Naive thymus-derived CD8-positive, alpha-beta T cell (primary cell): ENCODE measurements at regions not wholly inside any gene's neighbourhood (a gene's known extent, or its start where the extent isn't known, plus 50 kb on each side); places are given as distances from the start of the nearest gene placed in this dataset.

ENCODE experiments used
- ATAC-seq, 2 donors: fragments of 150-1000 bp; cut with Tn5 transposase in 1 of 2; sonication (Bioruptor Pico), chemical (Tn5 transposase) in 1 of 2; 1 replicate in 1 of 2; 2 replicates in 1 of 2; pipeline ENCODE4 v1.10.0; 2021; ENCODE audit warnings: mild to moderate bottlenecking in 2 of 2, moderate library complexity in 2 of 2
- POLR2A ChIA-PET: fragments of 350-600 bp; sonication (Branson Sonifier 250); formaldehyde crosslinking; loops from one replicate; lab custom pipeline; 2021; ENCODE audit warnings: antibody characterized with exemption; lab: Charles Lee
- DNase-seq, 10 donors: peaks; one replicate each; pipeline versions ENCODE4 v3.0.0 to v3.0.0-alpha.2; 2020 to 2022
- H3K27ac Mint-ChIP-seq, 10 donors: one replicate each; pipeline ENCODE4 v1.8.0; 2020 to 2022; ENCODE audit warnings: mild to moderate bottlenecking in 10 of 10, mixed read lengths in 10 of 10, moderate library complexity in 4 of 10, inconsistent platforms in 1 of 10
- H3K27me3 Mint-ChIP-seq, 5 donors: one replicate each; pipeline ENCODE4 v1.8.0; 2021 to 2022; ENCODE audit warnings: mixed read lengths in 5 of 5
- H3K36me3 Mint-ChIP-seq, 3 donors: one replicate each; pipeline ENCODE4 v1.8.0; 2020 to 2022; ENCODE audit warnings: mixed read lengths in 3 of 3, mild to moderate bottlenecking in 2 of 3, inconsistent platforms in 1 of 3
- H3K4me1 Mint-ChIP-seq, 4 donors: one replicate each; pipeline ENCODE4 v1.8.0; 2021 to 2022; ENCODE audit warnings: mixed read lengths in 4 of 4
- H3K4me3 Mint-ChIP-seq, 10 donors: one replicate each; pipeline ENCODE4 v1.8.0; 2020 to 2022; ENCODE audit warnings: mild to moderate bottlenecking in 10 of 10, mixed read lengths in 10 of 10, moderate library complexity in 6 of 10, inconsistent platforms in 1 of 10
- H3K9me3 Mint-ChIP-seq, 9 donors: one replicate each; pipeline ENCODE4 v1.8.0; 2020 to 2022; ENCODE audit warnings: mixed read lengths in 9 of 9, mild to moderate bottlenecking in 3 of 9, inconsistent platforms in 1 of 9, moderate library complexity in 1 of 9

- Mint-ChIP-seq H3K4me1 (no peaks in the 10 kb centered on the region), H3K27me3 (peaks cover 5 to 16% (median 6%) of the 10 kb centered on the region in 5 donors), H3K9me3 (no peaks in the 10 kb centered on the region), H3K36me3 (no peaks in the 10 kb centered on the region), H3K4me3 (no peak overlapping the region), H3K27ac (no peak overlapping the region)
- DNase-seq = no peak
- POLR2A ChIA-PET = no interaction called here
- no peak for ATAC-seq
These were observed 58.3 kb upstream of the PDE10A start for GRCh38 chr6:165721356-165721755.

GRCh38 chr6:165718491-165718891, 55.5 kb upstream of the PDE10A start:
- no peak overlapping the region for H3K4me3 Mint-ChIP-seq
- no peaks in the 10 kb centered on the region for H3K9me3 Mint-ChIP-seq
- H3K36me3 Mint-ChIP-seq = no peaks in the 10 kb centered on the region
- ATAC-seq = no peak
- H3K27me3 Mint-ChIP-seq = peaks cover 4 to 17% (median 6%) of the 10 kb centered on the region in 5 donors
- DNase-seq = no peak
- POLR2A ChIA-PET = no interaction called here
- no peak overlapping the region for H3K27ac Mint-ChIP-seq
- no peaks in the 10 kb centered on the region for H3K4me1 Mint-ChIP-seq

- Mint-ChIP-seq H3K27ac (no peak overlapping the region), H3K4me1 (no peaks in the 10 kb centered on the region), H3K27me3 (peaks cover 4 to 19% (median 6%) of the 10 kb centered on the region in 5 donors), H3K4me3 (no peak overlapping the region), H3K36me3 (no peaks in the 10 kb centered on the region), H3K9me3 (no peaks in the 10 kb centered on the region)
- POLR2A ChIA-PET = no interaction called here
- ATAC-seq (no peak), DNase-seq (no peak)
These were observed 54.9 kb upstream of the PDE10A start for GRCh38 chr6:165717732-165718465.

DNA sequence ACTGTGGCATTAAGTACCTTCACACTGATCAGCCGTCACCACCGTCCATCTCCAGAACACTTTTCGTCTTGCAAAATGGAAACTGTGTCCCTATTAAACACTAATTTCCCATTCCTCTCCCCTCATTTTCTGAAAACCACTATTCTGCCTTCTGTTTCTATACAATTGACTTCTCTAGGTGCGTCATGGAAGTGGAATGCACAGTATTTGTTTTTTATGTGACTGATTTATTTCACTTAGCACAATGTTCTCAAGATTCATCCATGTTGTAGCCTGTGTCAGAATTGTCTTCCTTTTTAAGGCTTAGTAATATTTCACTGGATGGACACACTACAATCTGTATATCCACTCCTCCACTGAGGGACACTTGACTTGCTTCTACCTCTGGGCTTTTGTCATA, 53.8 kb upstream of the PDE10A start:
- H3K4me3 Mint-ChIP-seq = no peak overlapping the region
- H3K9me3 Mint-ChIP-seq = no peaks in the 10 kb centered on the region
- no peaks in the 10 kb centered on the region for H3K36me3 Mint-ChIP-seq
- POLR2A ChIA-PET = no interaction called here
- peaks cover 4 to 20% (median 6%) of the 10 kb centered on the region in 5 donors for H3K27me3 Mint-ChIP-seq
- H3K4me1 Mint-ChIP-seq = no peaks in the 10 kb centered on the region
- no peak overlapping the region for H3K27ac Mint-ChIP-seq
- DNase-seq (no peak), ATAC-seq (no peak)

DNA sequence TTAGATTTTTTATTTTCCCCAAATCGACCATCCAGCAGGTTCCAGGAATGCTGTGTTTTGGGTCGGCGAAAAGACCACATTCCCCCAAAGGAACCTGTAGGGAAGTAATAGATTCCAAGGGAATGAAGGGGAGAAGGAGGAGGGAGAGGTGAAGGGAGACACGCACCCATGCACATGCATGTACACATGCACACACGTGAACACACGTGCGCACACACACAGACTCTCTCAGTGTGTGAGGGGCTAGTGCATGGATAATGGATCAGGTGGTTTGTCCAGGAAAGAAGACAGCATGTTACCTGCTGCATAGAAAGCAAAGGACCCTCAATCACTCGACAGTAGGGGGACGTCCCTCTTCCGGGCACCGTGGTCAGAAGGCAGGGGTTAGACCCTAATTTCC, 52.4 kb upstream of the PDE10A start:
- POLR2A ChIA-PET = interaction anchor here (0.6 kb wide), 1 partner anchor 14 kb away, joined by 3 read pairs; no protein-coding TSS in a partner anchor
- Mint-ChIP-seq H3K27ac (no peak overlapping the region), H3K36me3 (no peaks in the 10 kb centered on the region), H3K4me1 (no peaks in the 10 kb centered on the region), H3K27me3 (peaks cover 4 to 20% (median 6%) of the 10 kb centered on the region in 5 donors), H3K4me3 (no peak overlapping the region), H3K9me3 (no peaks in the 10 kb centered on the region)
- no peak for DNase-seq
- no peak for ATAC-seq

DNA sequence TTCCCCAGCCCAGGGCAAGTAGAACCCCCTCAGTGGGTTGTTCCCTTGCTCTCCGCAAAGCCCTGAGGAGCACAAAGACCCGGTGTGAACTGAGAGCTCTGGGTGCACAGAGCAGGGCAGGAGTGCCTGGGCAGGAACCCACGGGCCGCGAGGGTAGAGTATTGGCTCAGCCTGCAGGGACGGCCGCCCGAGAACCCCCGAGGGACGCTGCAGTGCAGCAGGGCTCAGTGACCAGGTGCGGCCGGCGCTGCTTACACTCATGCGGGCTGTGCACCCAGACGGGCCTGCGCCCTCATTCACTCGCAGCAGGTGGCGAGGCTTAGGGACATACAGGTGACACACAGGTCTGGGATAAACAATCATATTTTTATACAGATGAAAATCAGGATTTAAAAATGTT, 51.9 kb upstream of the PDE10A start:
- POLR2A ChIA-PET = no interaction called here
- no peak for DNase-seq
- peaks cover 0 to 5% (median 0%) of the 10 kb centered on the region in 9 donors for H3K9me3 Mint-ChIP-seq

DNA sequence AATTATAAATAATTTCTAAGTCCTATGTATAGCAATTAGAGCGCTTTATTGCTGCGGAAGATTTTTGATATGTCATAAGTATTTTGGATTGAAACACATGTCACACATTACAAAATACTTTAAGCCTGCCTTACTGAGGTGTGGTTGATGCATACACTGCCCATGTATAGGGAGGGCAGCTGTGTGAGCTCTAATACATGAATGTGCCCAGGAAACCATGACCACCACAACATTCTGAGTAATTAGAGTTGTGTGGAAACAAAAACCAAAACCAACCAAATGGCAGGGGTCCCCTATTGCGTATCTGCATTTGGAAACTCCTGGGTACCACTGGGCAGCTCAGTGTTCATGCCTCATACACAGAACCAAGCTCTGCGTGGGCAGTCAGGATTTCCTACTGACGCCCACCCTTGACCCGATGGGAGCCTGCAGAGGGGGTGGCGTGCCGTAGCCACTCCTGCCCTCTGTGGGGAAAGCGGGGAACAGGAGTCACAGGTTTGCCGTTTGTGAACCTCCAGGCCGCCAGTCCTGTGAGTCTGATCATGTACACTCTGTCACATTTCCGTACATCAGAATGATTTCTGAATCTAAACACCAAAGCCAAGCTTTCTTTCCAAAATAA, 50.9 kb upstream of the PDE10A start:
- Mint-ChIP-seq H3K27ac (no peak overlapping the region), H3K4me1 (peaks cover 0 to 2% (median 0%) of the 10 kb centered on the region in 4 donors), H3K9me3 (peaks cover 0 to 12% (median 0%) of the 10 kb centered on the region in 9 donors), H3K36me3 (peaks cover 0 to 2% (median 0%) of the 10 kb centered on the region in 3 donors), H3K4me3 (no peak overlapping the region), H3K27me3 (peaks cover 2 to 17% (median 4%) of the 10 kb centered on the region in 5 donors)
- DNase-seq = no peak
- no peak for ATAC-seq
- POLR2A ChIA-PET = no interaction called here

More for the DNA sequence above, 51.9 kb upstream of the PDE10A start:
- no peaks in the 10 kb centered on the region for H3K4me1 Mint-ChIP-seq
- no peak overlapping the region for H3K4me3 Mint-ChIP-seq
- H3K27me3 Mint-ChIP-seq = peaks cover 4 to 21% (median 6%) of the 10 kb centered on the region in 5 donors
- no peak for ATAC-seq
- no peak overlapping the region for H3K27ac Mint-ChIP-seq
- H3K36me3 Mint-ChIP-seq = no peaks in the 10 kb centered on the region
